H1 (cell line): ENCODE measurements at regions not wholly inside any gene's neighbourhood (a gene's known extent, or its start where the extent isn't known, plus 50 kb on each side); places are given as distances from the start of the nearest gene placed in this dataset.

Experiments used
- CTCF ChIA-PET: fragments of 300-600 bp; sonication (Branson Sonifier 250); formaldehyde crosslinking; loops from one replicate; lab custom pipeline; 2021; ENCODE audit not compliant: partially characterized antibody; lab: Charles Lee
- POLR2A ChIA-PET: fragments of 300-600 bp; sonication (Branson Sonifier 250); formaldehyde crosslinking; loops from one replicate; lab custom pipeline; 2021; ENCODE audit warnings: inconsistent platforms; ENCODE audit not compliant: partially characterized antibody; lab: Charles Lee
- DNase-seq, 2 experiments: peaks; one replicate each; pipeline versions ENCODE4 v3.0.0 to v3.0.0-alpha.2; 2010 to 2022; ENCODE audit warnings: low spot score in 2 of 2, low read depth in 1 of 2, mixed read lengths in 1 of 2
- FAIRE-seq: peaks from 2 replicates; lab custom pipeline; 2011; peaks lifted over from hg19 to GRCh38; lab: Jason Lieb, UNC
- H2AFZ ChIP-seq: 2 replicates; pipeline ENCODE4 v1.8.1; 2012; ENCODE audit warnings: low read length, inconsistent platforms
- H2AK5ac ChIP-seq: 2 replicates; pipeline ENCODE4 v1.6.1; 2013; ENCODE audit warnings: low read depth, low read length
- H2BK120ac ChIP-seq: replicated peaks from 2 replicates; pipeline ENCODE3; 2013; ENCODE audit warnings: low read depth, low read length, inconsistent platforms
- H2BK12ac ChIP-seq: 2 replicates; pipeline ENCODE4 v1.6.1; 2013; ENCODE audit warnings: low read depth, low read length
- H2BK15ac ChIP-seq: 2 replicates; pipeline ENCODE4 v1.6.1; 2013; ENCODE audit warnings: low read length
- H2BK20ac ChIP-seq: 2 replicates; pipeline ENCODE4 v1.6.1; 2013; ENCODE audit warnings: low read length
- H2BK5ac ChIP-seq: 2 replicates; pipeline ENCODE4 v1.6.1; 2013; ENCODE audit warnings: low read depth, low read length
- H3K14ac ChIP-seq: 2 replicates; pipeline ENCODE4 v1.6.1; 2013; ENCODE audit warnings: inconsistent platforms; ENCODE audit not compliant: insufficient read length
- H3K18ac ChIP-seq: 2 replicates; pipeline ENCODE4 v1.6.1; 2013; ENCODE audit warnings: low read length; ENCODE audit errors: extremely low read depth
- H3K23ac ChIP-seq: 2 replicates; pipeline ENCODE4 v1.6.1; 2013; ENCODE audit warnings: inconsistent platforms; ENCODE audit not compliant: insufficient read length
- H3K23me2 ChIP-seq: 2 replicates; pipeline ENCODE4 v1.6.1; 2013; ENCODE audit warnings: low read depth, low read length
- H3K27ac ChIP-seq: 2 replicates; pipeline ENCODE4 v1.6.1; 2011; ENCODE audit warnings: low read depth, low read length, inconsistent platforms
- H3K27me3 ChIP-seq, 4 experiments: replicated peaks in 1 of 4; 1 replicate in 1 of 4; 2 replicates in 3 of 4; pipeline versions ENCODE4 v1.6.1 to v1.8.1; 2011 to 2013; ENCODE audit warnings: low read length in 3 of 4, mild to moderate bottlenecking in 3 of 4, inconsistent platforms in 2 of 4, mixed read lengths in 2 of 4, moderate library complexity in 1 of 4; ENCODE audit not compliant: control insufficient read depth in 3 of 4, insufficient read depth in 3 of 4; ENCODE audit errors: extremely low read depth in 1 of 4
- H3K36me3 ChIP-seq, 4 experiments: 2 replicates each; pipeline versions ENCODE4 v1.6.1 to v1.8.1; 2011 to 2013; ENCODE audit warnings: mild to moderate bottlenecking in 4 of 4, low read length in 3 of 4, moderate library complexity in 2 of 4, control low read depth in 1 of 4, inconsistent platforms in 1 of 4; ENCODE audit not compliant: insufficient read depth in 4 of 4, control insufficient read depth in 2 of 4
- H3K4ac ChIP-seq: replicated peaks from 2 replicates; pipeline ENCODE3; 2013; ENCODE audit warnings: low read length, low read depth, mixed read lengths, inconsistent platforms; ENCODE audit not compliant: insufficient read length
- H3K4me1 ChIP-seq, 4 experiments: replicated peaks in 1 of 4; 1 replicate in 1 of 4; 2 replicates in 3 of 4; pipeline versions ENCODE4 v1.6.1 to v1.8.1; 2011 to 2013; ENCODE audit warnings: low read length in 3 of 4, inconsistent platforms in 2 of 4, mixed read lengths in 1 of 4; ENCODE audit not compliant: insufficient read depth in 4 of 4, control insufficient read depth in 3 of 4
- H3K4me2 ChIP-seq, 2 experiments: 2 replicates each; pipeline versions ENCODE4 v1.6.1 to v1.8.1; 2011 to 2013; ENCODE audit warnings: low read depth in 2 of 2, low read length in 2 of 2, control low read depth in 1 of 2, inconsistent platforms in 1 of 2, mild to moderate bottlenecking in 1 of 2; ENCODE audit not compliant: insufficient read depth in 1 of 2
- H3K4me3 ChIP-seq, 4 experiments: fragments of 200-600, 300-600 bp in 1 of 4; sonication (generic), shearing (Covaris generic), sonication (Bioruptor Twin) in 1 of 4; 2 replicates each; pipeline versions ENCODE4 v1.5.1 to v1.8.1; 2011 to 2016; ENCODE audit warnings: low read length in 4 of 4, low read depth in 3 of 4, control low read depth in 2 of 4, inconsistent platforms in 2 of 4, mild to moderate bottlenecking in 2 of 4, mixed read lengths in 1 of 4, moderate library complexity in 1 of 4; ENCODE audit not compliant: insufficient read depth in 2 of 4; ENCODE audit errors: extremely low read depth in 1 of 4
- H3K56ac ChIP-seq: replicated peaks from 2 replicates; pipeline ENCODE3; 2013; ENCODE audit warnings: low read depth, mild to moderate bottlenecking, mixed read lengths, low read length, inconsistent platforms; ENCODE audit not compliant: insufficient read length
- H3K79me1 ChIP-seq: 2 replicates; pipeline ENCODE4 v1.6.1; 2013; ENCODE audit warnings: low read depth, low read length, control low read depth
- H3K79me2 ChIP-seq, 2 experiments: 2 replicates each; pipeline versions ENCODE4 v1.6.1 to v1.8.1; 2012 to 2013; ENCODE audit warnings: low read length in 2 of 2, mild to moderate bottlenecking in 2 of 2, inconsistent platforms in 1 of 2; ENCODE audit not compliant: insufficient read depth in 2 of 2, control insufficient read depth in 1 of 2
- H3K9ac ChIP-seq, 4 experiments: replicated peaks in 1 of 4; 1 replicate in 1 of 4; 2 replicates in 3 of 4; pipeline versions ENCODE4 v1.6.1 to v1.8.1; 2011 to 2013; ENCODE audit warnings: low read depth in 3 of 4, low read length in 3 of 4, control low read depth in 2 of 4, mild to moderate bottlenecking in 2 of 4, moderate library complexity in 2 of 4, inconsistent platforms in 1 of 4; ENCODE audit errors: extremely low read depth in 1 of 4
- H3K9me3 ChIP-seq, 2 experiments: 2 replicates each; pipeline versions ENCODE4 v1.6.1 to v1.8.1; 2012 to 2013; ENCODE audit warnings: mild to moderate bottlenecking in 2 of 2, moderate library complexity in 2 of 2, control low read depth in 1 of 2, inconsistent platforms in 1 of 2, low read depth in 1 of 2, low read length in 1 of 2, mixed read lengths in 1 of 2; ENCODE audit not compliant: insufficient read depth in 2 of 2
- H4K20me1 ChIP-seq, 2 experiments: replicated peaks in 1 of 2; 2 replicates each; pipeline versions ENCODE3 to v1.8.1; 2011 to 2013; ENCODE audit warnings: inconsistent platforms in 2 of 2, low read length in 2 of 2, mild to moderate bottlenecking in 1 of 2; ENCODE audit not compliant: insufficient read depth in 2 of 2, control insufficient read depth in 1 of 2
- H4K5ac ChIP-seq: 2 replicates; pipeline ENCODE4 v1.6.1; 2013; ENCODE audit warnings: low read length, low read depth, mixed read lengths, inconsistent platforms; ENCODE audit not compliant: insufficient read length
- H4K8ac ChIP-seq: 2 replicates; pipeline ENCODE4 v1.8.0; 2013; ENCODE audit warnings: mild to moderate bottlenecking, moderate library complexity, low read length, inconsistent platforms; ENCODE audit not compliant: insufficient read depth; ENCODE audit errors: extremely low read depth
- H4K91ac ChIP-seq: replicated peaks from 2 replicates; pipeline ENCODE3; 2013; ENCODE audit warnings: low read length, mixed read lengths, inconsistent platforms; ENCODE audit not compliant: insufficient read length
- ASH2L ChIP-seq: fragments of 200-600, 300-600 bp; sonication (generic); IDR thresholded peaks from one replicate; pipeline ENCODE4 v1.7.1; 2017; ENCODE audit warnings: low read length
- ATF2 ChIP-seq: IDR thresholded peaks from 2 replicates; pipeline ENCODE4 v1.6.1; 2012; ENCODE audit warnings: low read length, inconsistent platforms
- BACH1 ChIP-seq: IDR thresholded peaks from 2 replicates; pipeline ENCODE4 v1.6.1; 2012; ENCODE audit warnings: low read length, improper control_type of control experiment
- CHD2 ChIP-seq: IDR thresholded peaks from 2 replicates; pipeline ENCODE4 v1.6.1; 2012; ENCODE audit warnings: low read length, improper control_type of control experiment
- CREB1 ChIP-seq: IDR thresholded peaks from 2 replicates; pipeline ENCODE4 v1.6.1; 2012; ENCODE audit warnings: inconsistent platforms
- EP300 ChIP-seq, 2 experiments: IDR thresholded peaks; 1 replicate in 1 of 2; 2 replicates in 1 of 2; pipeline ENCODE4 v1.6.1; 2011 to 2012; ENCODE audit warnings: low read depth in 2 of 2, low read length in 2 of 2, mild to moderate bottlenecking in 2 of 2, borderline replicate concordance in 1 of 2, inconsistent platforms in 1 of 2, moderate library complexity in 1 of 2
- HDAC2 ChIP-seq, 2 experiments: fragments of 300-600 bp in 1 of 2; sonication (generic) in 1 of 2; IDR thresholded peaks; 2 replicates each; pipeline ENCODE4 v1.6.1; 2011 to 2012; ENCODE audit warnings: low read depth in 2 of 2, low read length in 2 of 2, mild to moderate bottlenecking in 2 of 2, moderate library complexity in 2 of 2, borderline replicate concordance in 1 of 2, inconsistent platforms in 1 of 2
- JUND ChIP-seq: IDR thresholded peaks from 2 replicates; pipeline ENCODE4 v1.6.1; 2011; ENCODE audit warnings: mild to moderate bottlenecking, improper control_type of control experiment, low read length
- KDM4A ChIP-seq: IDR thresholded peaks from one replicate; pipeline ENCODE4 v1.7.1; 2012; ENCODE audit warnings: low read depth, mild to moderate bottlenecking, moderate library complexity, low read length, inconsistent platforms; ENCODE audit not compliant: severe bottlenecking
- MAX ChIP-seq: IDR thresholded peaks from 2 replicates; pipeline ENCODE4 v1.6.1; 2012; ENCODE audit warnings: inconsistent platforms
- POLR2A ChIP-seq, 2 experiments: IDR thresholded peaks; 1 replicate in 1 of 2; 2 replicates in 1 of 2; pipeline ENCODE4 v1.6.1; 2011; ENCODE audit warnings: low read depth in 2 of 2, low read length in 2 of 2, mild to moderate bottlenecking in 2 of 2; ENCODE audit errors: control extremely low read depth in 1 of 2
- SIRT6 ChIP-seq: IDR thresholded peaks from one replicate; pipeline ENCODE4 v1.7.1; 2012; ENCODE audit warnings: low read length, inconsistent platforms
- USF2 ChIP-seq: IDR thresholded peaks from 2 replicates; pipeline ENCODE4 v1.6.1; 2011; ENCODE audit warnings: low read length, improper control_type of control experiment
- WGBS, 2 experiments: shearing (Covaris generic) in 1 of 2; methylation state at CpG; one replicate each; pipeline versions ENCODE4 v1.1.6 to v1.1.7; 2013 to 2015; ENCODE audit warnings: low lambda C conversion rate in 2 of 2, mixed read lengths in 2 of 2, inconsistent platforms in 1 of 2, low coverage in 1 of 2, missing lambda C conversion rate in 1 of 2; ENCODE audit not compliant: insufficient replicate concordance in 2 of 2, insufficient coverage in 1 of 2, insufficient read length in 1 of 2; ENCODE audit errors: extremely low coverage in 1 of 2, missing lambda C conversion rate in 1 of 2; 5-methylcytosine and 5-hydroxymethylcytosine counted together

DNA sequence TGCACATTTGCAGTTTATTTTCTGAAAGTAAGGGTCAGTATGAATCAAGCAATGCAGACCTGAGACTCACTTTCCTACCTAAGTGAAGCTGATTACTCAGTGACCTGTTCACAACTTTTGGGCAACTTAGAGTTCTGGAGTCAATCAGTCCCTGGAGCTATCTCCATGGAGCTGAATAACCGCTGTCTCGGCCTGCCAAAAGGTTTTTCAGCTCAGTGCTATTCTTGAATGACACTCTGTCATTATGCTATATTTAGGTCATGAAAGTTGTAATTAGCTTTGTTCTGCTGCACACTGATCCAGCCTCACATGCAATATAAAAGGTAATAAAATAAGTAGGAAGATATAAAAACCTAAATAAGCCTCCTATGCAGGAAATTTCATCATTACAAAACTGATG is 356.0 kb downstream of the BMP2 start:
- no peak for FAIRE-seq
- no peak overlapping the region for H2AFZ ChIP-seq
- TF ChIP-seq HDAC2 (IDR thresholded peaks at IDR 0.05; ENCODE audit: borderline replicate concordance in 1 of 2, low read depth in 2 of 2, low read length in 2 of 2): no peak
- no peak for TF ChIP-seq ASH2L
- no peak for TF ChIP-seq POLR2A (IDR thresholded peaks at IDR 0.05; ENCODE audit: control extremely low read depth in 1 of 2, low read depth in 2 of 2, low read length in 2 of 2)
- no peak for TF ChIP-seq MAX
- TF ChIP-seq BACH1: no peak
- no peak for TF ChIP-seq SIRT6
- TF ChIP-seq CREB1: no peak
- TF ChIP-seq ATF2: no peak
- no peak for TF ChIP-seq KDM4A
- TF ChIP-seq USF2: no peak
- TF ChIP-seq CHD2: no peak
- no peak for TF ChIP-seq JUND
- TF ChIP-seq EP300 (IDR thresholded peaks at IDR 0.05; ENCODE audit: borderline replicate concordance in 1 of 2, low read depth in 2 of 2, low read length in 2 of 2): no peak

More for the DNA sequence above, 356.0 kb downstream of the BMP2 start:
- H3K56ac ChIP-seq: no peak overlapping the region
- H2BK120ac ChIP-seq: no peak overlapping the region
- no peak overlapping the region for H4K8ac ChIP-seq
- H3K27ac ChIP-seq: no peak overlapping the region
- no peak overlapping the region for H2BK20ac ChIP-seq
- H3K79me1 ChIP-seq: no peaks in the 10 kb centered on the region
- H2AK5ac ChIP-seq: no peak overlapping the region
- H2BK5ac ChIP-seq: no peak overlapping the region
- no peak for DNase-seq
- no peak overlapping the region for H3K4me3 ChIP-seq
- no peak overlapping the region for H2BK15ac ChIP-seq
- no peak overlapping the region for H2BK12ac ChIP-seq
- no peak overlapping the region for H3K9ac ChIP-seq
- no peaks in the 10 kb centered on the region for H3K27me3 ChIP-seq
- WGBS, 2 experiments: 100% methylated on average over 2 of the region's 2 CpGs; no CpG with 5 or more reads in 1 of the 2 experiments
- no peak overlapping the region for H3K4me2 ChIP-seq
- ChIA-PET CTCF (interaction anchor here (1.2 to 2.3 kb wide), 5 partner anchors 10 to 294 kb away, joined by 3 to 25 read pairs (median 3); no protein-coding TSS in a partner anchor), POLR2A (no interaction called here)
- H4K5ac ChIP-seq: no peak overlapping the region
- no peaks in the 10 kb centered on the region for H4K20me1 ChIP-seq
- no peak overlapping the region for H3K4ac ChIP-seq
- no peak overlapping the region for H3K23ac ChIP-seq
- H3K36me3 ChIP-seq: no peaks in the 10 kb centered on the region
- no peaks in the 10 kb centered on the region for H3K23me2 ChIP-seq
- no peaks in the 10 kb centered on the region for H3K4me1 ChIP-seq
- no peaks in the 10 kb centered on the region for H3K79me2 ChIP-seq
- no peak overlapping the region for H3K14ac ChIP-seq
- H3K18ac ChIP-seq: no peak overlapping the region
- no peak overlapping the region for H4K91ac ChIP-seq
- H3K9me3 ChIP-seq: no peaks in the 10 kb centered on the region
